Activated CD4-positive, CD25-positive, alpha-beta regulatory T cell treated with anti-CD3 and anti-CD28 coated beads, Interleukin-2, amount 50 U/mL, for 24 hours (primary cell): ENCODE measurements at regions not wholly inside any gene's neighbourhood (a gene's known extent, or its start where the extent isn't known, plus 50 kb on each side); places are given as distances from the start of the nearest gene placed in this dataset.

Source experiments
- ATAC-seq, 2 donors: fragments of 150-1000 bp; cut with Tn5 transposase; one replicate each; pipeline ENCODE4 v1.10.0; 2021; ENCODE audit warnings: mild to moderate bottlenecking in 1 of 2, moderate library complexity in 1 of 2

DNA sequence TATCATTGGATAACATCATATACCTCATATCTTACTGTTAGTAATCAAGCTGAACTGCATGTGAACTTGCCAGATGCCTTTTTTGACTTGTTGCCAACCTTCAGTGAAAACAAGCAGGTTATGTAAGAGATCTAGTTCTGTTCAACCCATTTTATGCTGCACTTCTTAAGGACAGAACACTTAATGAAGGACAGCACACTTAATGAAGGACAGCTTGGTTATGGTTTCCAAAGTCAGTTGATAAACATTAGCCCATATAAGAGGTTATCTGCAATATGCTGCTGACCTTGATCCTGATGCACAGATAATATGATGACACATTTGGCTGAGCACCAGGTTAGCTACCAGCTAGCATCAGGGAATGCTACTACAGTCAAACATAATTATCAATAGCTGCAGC lies 358.7 kb upstream of the PDGFD start:
- ATAC-seq, result no peak

DNA sequence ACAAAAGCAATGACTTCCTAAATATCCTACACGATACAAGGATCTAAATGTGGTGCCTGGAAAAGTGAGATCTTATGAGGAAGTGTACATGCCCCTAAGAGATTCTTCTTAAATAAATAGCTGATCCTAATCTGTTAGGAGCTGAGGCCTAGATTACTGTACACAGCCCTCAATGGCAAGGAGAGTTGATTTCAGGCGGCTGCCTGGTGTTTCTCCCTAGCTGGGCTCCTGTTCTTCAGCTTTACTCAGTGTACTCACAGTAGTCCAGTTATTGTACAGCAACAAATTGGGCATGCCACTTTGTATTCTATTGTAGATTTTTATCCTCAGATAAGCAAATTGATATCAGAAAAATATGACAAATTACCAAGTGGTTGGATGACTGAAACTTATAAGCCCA lies 358.2 kb upstream of the PDGFD start:
- ATAC-seq, result no peak

DNA sequence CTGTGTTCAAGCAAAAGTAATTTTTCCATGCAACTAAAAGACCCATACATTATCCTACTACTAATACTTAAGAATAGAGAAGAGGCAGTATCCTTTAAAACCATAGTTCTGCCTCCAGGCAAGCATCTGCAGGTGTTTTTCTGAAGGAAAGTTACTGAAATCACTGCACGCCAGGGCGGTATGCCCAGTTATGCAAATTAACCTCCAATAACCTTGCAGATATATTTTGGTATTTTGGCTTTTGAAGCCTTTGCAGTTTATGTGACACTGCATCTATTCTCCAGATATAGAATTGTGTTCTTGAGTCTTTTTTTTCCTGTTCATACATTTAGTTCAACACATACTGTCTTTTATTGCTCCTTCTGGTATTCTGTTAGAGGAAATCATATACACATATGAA lies 346.2 kb upstream of the PDGFD start:
- no peak for ATAC-seq

DNA sequence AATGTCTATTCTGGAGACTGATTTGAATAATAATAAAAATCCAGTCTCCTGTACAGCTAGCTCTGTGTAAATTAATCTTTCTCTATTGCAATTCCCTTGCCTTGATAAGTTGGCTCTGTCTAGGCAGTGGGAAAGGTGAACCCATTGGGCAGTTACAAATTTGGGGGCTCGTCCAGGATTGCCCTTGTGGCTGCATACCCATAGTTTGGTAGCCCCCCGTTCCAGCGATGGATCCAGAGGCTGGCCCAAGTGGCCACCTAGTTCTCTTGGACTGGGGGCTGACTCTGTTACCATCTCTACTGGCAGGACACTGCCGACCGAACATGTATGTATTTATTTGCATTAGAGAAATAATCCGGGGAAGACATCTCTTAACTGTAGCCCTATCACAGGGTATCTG lies 326.2 kb upstream of the PDGFD start:
- no peak for ATAC-seq

DNA sequence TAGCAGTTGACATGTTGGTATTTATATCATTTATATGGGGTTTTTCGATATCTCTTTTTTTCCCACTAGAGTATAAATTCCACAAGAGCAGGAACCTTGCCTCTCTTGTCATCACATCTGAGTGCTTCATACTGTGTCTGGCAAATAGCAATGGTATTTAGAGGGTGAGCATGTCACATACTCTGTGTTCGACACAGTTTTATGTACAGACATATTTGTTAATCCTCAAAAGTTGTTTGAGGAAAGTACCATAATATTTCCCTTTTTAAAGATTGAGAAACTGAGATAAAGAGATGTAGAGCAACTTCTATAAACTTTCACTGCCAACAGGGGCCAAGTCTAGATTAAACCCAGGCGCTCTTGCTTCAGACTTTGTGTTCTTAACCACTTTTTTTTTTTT lies 324.6 kb upstream of the PDGFD start:
- no peak for ATAC-seq

DNA sequence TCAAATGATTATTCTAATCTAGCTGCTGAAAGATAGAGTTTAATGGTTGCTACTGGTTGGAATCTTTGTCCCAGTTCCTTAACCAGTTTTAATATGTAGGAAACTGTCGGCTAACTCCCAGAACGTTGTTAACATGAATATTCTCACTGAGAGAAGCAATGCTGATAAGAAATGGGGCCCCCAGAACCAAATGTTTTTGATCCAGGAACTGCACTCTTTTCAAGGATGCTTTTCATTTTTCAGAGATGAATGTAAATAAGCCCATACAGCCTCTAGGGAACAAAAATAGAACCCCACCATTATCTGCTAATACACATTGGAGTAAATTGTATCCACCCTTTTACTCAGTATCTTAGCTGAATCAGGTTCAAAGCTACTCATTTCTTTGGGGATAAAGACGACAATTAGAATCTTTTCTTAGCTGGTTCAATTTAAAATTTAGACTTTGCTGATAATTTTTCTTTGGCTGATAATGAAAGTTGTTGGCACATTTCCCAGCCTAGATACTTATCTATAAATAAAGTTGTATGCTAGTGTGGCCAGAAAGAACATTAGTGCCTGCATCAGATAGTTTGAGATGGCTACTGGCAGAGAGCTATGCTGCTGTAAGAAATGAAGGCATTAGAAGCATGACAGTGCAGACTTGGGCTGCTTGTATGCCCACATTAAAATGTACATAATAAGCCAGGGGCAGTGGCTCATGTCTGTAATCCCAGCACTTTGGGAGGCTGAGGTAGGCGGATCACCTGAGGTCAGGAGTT lies 323.3 kb upstream of the PDGFD start:
- no peak for ATAC-seq

DNA sequence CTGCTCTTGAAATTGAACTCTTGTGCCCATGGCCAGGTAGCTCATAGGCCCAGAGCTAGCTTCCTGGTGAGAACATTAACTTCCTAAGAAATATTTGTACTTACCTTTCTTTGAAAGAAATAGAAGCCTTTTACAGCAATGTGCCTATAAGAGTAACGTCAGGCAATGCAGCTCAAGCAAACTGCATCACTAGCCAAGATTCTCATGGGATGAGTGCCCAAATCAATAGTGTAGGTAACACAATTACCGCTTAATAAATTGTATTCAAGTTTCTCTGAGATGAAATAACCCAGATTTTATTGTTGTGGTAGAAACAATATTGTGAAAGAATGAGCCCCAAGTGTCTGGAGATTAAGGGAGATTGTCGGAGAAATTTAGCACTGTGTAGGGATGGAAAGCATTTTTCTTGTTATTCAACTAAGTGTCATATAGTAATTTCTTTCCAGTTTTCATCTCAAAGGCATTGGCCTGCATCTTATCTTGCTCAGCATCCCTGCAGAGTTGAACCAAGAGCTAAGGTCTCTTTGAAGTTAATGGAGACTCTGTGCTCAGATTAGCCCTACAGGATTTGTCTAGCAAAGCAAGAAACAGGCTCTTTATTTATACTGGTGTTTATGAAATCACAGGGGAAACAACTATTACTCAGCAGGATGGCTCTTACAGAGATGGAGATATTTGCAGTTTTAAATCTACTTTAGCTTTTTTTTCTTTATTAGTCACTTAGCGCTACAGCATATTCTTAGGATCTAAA lies 321.0 kb upstream of the PDGFD start:
- ATAC-seq, result no peak

DNA sequence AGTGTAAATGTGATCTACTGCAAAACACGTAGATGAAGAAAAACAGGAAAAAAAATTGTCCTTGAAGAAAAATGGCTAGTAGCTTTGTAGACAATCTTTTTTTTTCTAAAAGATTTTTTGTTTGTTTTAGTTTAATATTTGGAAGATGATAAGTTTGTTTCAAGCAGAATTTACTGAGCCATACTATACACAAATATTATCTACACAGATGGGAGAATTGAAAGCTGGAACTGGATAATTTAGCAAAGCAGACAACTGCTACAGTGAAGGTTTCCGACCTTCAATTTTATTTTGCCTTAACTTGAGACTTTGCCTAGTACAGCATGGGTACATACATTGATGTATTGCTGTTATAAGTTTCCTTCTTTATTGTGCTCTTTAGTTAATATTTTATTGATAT lies 313.0 kb upstream of the PDGFD start:
- ATAC-seq, result no peak

DNA sequence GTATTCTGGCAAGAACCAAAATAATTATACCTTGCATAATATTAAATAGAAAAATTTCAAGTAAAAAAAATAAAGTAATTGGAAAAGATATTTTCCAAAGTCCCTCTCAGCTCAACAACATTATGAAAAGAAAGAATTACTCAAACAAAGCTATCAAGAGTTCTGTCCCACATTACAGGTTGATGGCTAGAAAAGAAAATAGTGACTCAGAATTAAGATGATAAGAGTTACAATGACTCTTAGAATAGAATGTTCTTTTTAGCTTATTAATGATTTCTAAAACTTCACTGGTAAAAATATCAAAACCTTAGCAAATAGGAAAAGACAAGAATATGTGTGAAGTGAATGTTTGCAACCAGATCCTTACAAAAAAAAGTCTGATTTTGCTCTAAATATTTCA lies 312.5 kb upstream of the PDGFD start:
- ATAC-seq, result no peak

DNA sequence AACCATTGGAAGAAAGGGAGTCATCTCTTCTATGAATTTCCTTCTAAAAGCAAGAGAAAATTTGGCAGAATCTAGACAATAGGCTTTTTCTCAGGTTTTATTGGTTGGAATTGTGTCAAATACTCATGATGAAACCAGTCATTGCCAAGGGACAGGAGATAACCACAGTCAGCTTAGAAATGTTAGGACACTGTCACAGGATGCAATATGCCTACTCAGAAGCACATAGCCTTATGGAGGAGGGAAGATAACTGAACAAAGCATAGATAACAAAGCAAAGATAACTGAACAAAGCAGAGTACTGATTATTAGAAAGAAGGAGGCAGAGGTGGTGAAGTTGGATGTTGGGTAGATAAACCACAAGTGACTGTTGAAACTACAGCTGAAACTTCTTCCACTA lies 303.5 kb upstream of the PDGFD start:
- ATAC-seq, result no peak

DNA sequence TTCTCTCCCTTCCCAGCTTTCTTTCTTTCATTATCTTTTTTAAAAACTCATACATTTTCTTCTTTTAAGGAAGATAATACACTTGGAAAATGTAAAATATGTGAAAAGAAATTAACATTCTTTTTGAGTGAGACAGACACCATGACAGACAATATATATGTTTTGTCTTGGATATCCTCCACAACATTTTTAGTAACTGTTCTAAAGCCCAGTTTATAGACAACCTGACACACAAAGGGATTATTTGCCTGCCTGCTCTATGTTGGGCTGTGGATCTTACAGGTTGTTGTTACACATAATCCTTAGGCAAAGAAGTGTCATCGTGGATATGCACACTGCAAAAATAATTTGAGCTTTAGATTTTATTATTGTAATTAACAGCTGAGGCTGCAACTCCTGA lies 301.4 kb upstream of the PDGFD start:
- ATAC-seq, result no peak

DNA sequence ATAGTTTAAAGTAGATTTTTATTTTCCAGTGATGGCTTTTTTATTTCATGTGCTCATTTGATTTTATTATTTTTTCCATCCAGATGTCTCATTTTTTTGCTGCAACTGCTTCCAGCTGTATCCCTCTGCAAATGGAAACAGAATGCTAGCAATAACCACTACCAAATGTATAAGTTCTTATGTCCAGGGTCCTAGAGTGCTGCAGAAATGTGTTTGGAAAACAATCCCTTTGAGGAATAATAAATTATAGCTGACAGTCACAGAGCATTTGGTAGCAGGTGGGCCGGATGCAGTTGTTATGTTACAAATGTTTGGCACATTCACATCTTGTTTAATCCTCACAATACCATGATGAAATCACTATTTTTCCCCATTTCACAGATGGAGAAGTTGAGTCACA lies 300.7 kb upstream of the PDGFD start:
- ATAC-seq, result no peak

DNA sequence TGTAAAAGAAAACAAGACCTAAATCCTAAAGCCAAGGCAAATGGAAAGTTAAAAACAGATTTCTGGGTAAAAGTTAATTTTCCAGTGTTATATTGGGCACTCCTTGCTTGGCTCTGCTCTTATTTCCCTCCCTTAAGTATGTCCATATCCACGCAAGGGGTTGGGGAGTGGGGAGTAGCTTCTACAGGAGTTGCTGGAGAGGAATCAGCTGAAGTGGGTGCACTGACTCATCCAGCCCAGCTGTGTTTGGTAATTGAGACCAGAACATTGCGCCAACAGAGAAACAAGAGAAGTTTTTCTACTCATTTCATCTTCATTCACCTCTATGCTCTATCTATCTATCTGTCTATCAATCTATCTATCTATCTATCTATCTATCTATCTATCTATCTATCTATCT lies 298.4 kb upstream of the PDGFD start:
- no peak for ATAC-seq

DNA sequence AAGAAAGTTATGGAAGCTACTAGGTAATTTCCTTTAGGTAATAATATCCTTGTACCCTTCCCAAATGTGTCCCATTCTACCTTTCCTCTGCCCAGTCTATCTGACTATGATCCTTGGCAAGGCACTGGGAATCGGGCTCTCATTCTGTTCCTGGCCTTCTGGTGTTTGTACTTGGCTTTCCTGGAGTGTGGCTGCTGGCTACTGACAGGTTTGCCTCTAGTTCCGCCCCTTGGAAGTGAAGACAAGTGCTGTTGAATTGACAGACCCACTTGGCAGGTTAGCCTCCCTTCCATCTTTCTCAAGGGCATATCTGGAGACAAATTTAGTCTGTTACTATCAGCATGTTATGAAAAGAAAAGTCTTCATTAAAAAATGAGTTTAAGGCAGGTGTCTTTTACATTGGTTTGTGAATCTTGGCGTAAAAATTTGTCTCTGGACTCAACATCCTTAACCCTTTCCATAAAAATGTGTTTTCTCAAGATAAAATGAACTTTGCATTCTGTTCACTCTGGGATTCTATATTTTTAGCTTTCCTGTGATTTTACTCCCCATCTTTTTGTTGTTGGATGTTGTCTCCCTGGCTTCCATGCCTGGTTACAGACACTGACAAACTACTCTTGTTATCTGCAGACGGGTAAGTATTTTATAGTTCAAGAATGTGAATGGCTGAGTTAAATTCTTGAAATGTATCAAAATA lies 287.4 kb upstream of the PDGFD start:
- ATAC-seq, result no peak

DNA sequence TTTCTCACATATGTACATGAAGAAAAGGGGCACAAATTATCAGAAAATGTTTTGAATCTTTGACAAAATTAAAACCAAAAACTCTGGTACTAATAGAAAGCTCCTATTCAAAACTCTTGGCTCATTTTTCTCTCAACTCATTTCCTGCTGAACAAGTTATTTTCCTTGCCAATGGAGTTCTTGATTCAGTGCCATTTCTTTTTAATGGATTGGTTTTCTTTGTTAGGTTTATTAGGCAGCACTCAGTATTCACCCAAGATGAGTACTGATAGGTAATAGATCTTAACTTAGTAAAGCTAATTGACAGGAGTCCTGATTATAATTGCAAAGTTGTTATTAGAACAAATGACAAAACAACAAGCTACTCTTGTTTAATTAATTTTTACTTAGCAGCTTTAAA lies 279.4 kb upstream of the PDGFD start:
- no peak for ATAC-seq

DNA sequence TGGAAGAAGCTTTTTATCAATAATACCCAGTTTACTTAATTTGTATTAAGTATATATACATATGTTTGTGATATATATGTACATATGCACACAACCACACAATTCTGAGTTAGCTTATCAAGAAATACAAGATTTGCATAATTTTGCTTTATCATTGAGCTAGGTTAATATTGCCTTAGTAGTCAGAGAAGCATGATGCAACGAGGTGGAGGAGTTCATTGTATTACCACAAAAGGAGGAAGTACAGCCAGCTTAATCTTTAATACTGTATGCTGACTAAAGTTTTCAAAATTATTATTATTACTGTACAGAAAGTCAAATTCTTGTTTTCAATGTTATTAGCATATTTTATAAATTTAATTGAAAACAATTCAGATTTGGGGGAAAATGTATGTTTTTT lies 278.4 kb upstream of the PDGFD start:
- no peak for ATAC-seq

DNA sequence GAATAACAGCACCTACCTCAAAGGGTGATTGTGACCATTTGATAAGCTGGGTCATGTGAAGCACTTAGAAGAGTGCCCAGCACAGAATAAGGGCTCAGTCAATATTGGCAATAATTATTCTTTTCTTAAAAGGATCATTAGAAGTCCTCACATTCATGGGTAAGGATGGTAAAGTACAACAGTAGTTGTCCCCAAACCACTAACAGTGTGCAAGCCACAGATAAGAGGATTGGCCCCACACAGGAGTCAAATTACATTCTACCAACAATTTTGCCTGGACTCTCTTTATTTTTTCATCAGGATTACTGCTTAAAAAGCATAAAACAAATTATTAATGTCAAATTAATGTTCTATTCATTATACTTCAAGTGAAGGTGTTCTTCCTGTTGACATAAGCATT lies 271.5 kb upstream of the PDGFD start:
- no peak for ATAC-seq

DNA sequence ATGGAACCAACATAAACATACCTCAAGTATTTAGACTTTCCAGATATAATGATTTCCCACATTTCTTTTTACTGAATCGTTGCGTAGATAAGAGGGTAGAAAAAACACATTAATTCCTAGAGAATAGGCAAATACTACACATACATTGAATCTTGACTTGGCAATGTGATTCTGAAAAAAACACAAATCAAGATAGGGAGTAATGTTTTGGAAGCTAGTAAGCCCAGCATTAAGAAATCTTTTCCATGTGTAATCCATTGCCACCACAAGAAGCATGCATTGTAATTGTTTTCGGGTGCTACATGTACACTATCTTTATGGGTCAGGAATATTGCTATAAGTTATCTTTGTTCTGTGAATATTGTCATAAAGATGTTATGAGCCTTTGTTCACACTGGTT lies 269.8 kb upstream of the PDGFD start:
- ATAC-seq, result no peak

DNA sequence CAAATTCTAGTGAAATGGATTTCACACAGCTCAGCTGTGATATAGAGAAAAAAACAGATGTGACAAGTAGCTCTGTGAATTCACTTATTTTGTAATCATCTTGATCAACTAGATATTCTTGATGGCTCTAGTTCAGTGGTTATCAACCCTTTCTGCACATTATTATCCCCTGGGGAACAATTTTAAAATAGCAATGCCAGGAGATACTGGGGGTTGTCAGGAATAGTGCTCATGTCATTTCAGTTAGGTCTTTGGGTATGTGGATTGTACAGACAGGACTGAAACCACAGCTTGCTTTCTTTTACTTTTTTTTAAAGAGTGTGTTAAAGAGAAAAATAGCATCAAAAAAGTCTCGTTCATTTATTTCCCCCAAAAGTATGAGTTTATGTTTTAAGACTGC lies 269.0 kb upstream of the PDGFD start:
- ATAC-seq, result no peak

DNA sequence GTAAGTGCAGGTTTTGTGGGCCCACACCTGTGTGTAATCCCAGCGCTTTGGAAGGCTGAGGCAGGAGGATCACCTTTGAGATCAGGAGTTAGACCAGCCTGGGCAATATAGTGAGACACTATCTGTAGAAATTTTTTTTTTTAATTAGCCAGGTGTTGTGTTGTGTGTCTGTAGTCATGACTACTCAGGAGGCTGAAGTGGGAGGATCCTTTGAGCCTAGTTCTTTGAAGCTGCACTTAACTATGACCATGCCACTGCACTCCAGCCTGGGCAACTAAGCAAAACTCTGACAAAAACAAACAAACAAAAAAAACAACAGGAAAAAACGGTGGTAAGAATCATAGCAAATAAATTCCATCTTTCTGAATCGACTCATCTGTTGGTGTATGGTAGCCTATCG lies 268.6 kb upstream of the PDGFD start:
- no peak for ATAC-seq

DNA sequence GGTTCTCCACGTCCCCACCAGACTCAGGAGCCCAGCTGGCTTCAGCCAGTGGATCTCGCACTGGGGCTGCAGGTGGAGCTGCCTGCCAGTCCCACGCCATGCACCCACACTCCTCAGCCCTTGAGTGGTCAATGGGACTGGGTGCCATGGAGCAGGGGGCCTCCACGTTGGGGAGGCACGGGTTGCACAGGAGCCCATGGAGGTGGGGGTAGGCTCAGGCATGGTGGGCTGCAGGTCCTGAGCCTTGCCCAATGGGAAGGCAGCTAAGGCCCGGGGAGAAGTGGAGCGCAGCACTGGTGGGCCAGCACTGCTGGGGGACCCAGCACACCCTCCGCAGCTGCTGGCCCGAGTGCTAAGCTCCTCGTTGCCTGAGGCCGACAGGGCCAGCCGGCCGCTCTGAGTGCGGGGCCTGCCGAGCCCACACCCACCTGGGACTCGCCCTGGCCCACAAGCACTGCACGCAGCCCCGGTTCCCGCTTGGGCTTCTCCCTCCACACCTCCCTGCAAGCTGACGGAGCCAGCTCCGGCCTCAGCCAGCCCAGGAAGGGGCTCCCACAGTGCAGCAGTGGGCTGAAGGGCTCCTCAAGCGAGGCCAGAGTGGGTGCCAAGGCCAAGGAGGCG lies 258.5 kb upstream of the PDGFD start:
- no peak for ATAC-seq

DNA sequence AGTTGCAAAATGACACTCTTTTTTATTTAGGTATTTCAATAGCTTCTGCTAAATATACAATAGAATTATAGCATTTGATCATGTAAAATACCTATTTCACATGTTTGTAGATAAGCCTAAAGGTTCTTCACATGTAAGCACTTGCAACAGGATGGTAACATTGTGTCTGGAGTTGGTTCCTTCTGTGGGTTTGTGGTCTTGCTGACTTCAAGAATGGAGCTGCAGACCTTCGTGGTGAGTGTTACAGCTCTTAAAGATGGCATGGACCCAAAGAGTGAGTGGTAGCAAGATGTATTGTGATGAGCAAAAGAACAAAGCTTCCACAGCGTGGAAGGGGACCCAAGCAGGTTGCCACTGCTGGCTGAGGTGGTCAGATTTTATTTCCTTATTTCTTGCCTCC lies 246.4 kb upstream of the PDGFD start:
- no peak for ATAC-seq

DNA sequence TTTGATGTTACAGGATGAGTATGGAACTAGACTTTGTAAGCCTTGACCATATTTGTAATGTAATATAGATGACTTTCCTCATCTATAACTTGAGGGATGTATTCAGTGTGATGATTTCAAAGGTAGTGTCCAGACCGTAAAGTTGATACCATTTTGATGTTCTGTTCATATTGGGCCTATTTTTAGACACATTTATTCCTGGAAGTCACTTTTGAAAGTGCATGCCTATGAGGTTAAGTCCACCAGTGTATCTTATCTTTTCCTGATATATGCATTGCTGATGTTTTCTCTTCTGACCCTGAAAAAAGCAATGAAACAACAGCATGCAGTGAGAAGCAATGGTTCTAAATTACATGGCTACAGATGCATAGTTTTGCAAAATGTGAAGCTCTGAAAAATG lies 244.7 kb upstream of the PDGFD start:
- ATAC-seq, result no peak

DNA sequence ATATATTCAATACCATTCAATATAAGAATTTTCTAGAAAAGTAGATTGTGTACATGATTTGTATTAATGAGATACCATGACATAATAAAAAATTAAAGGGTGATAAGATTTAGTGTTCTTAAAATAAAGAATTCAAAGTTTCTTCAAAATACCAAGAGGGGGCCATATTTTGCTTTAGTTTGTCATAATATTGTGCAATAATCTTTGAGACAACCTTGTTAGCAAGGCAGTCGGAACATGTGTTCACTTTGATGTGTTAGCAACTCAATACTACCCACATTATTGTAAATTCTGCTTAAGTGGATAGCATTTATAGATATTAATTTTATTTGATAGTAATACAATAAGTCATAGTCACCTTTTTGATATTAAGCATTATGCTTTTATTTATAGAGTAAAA lies 241.3 kb upstream of the PDGFD start:
- ATAC-seq, result no peak
